HG03342 (cell line): ENCODE measurements at regions not wholly inside any gene's neighbourhood (a gene's known extent, or its start where the extent isn't known, plus 50 kb on each side); places are given as distances from the start of the nearest gene placed in this dataset.

Experiments used
- ATAC-seq: cut with Tn5 transposase; IDR thresholded peaks from one replicate; pipeline ENCODE4 v1.9.1; 2021; ENCODE audit warnings: mild to moderate bottlenecking, moderate library complexity; ENCODE audit not compliant: unreplicated experiment

GRCh38 chr16:80366023-80366422, 174.8 kb upstream of the DYNLRB2 start:
- no peak for ATAC-seq

GRCh38 chr16:80362816-80363215, 178.0 kb upstream of the DYNLRB2 start:
- ATAC-seq: no peak

DNA sequence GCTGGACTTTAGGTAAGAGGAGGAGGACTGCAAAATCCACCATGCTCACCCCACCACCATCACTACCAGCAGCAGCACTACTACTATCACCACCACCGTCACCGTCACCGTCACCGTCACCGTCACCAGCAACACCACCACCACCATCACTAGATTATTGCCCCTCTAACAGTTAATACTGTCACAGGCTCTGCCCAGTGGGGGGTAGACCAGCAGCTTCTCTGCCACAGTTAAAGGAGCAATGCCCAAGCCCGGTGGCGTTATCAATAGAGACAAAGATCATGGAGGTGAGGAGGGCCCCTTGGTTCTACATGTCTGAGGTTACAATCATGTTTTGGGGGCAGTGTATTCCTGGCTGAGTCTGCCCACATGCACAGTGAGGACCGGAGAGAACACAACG, 184.4 kb upstream of the DYNLRB2 start:
- no peak for ATAC-seq

GRCh38 chr16:80355335-80355734, 185.5 kb upstream of the DYNLRB2 start:
- ATAC-seq: no peak

DNA sequence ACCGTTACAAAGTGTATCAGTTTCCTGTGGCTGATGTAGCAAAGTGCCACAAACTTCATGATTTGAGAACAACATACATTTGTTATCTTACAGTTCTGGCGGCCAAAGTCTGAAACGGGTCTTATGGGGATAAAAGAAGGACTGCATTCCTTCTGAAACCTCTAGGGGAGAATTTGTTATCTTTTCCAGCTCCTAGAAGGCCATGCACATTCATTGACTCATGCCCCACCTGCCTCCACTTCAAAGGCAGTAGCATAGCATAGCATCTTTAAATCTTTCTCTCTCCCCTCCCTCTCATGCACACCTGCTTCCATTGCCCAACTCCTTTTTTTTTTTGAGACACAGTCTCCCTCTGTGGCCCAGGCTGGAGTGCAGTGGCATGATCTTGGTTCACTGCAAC, 190.7 kb upstream of the DYNLRB2 start:
- no peak for ATAC-seq

DNA sequence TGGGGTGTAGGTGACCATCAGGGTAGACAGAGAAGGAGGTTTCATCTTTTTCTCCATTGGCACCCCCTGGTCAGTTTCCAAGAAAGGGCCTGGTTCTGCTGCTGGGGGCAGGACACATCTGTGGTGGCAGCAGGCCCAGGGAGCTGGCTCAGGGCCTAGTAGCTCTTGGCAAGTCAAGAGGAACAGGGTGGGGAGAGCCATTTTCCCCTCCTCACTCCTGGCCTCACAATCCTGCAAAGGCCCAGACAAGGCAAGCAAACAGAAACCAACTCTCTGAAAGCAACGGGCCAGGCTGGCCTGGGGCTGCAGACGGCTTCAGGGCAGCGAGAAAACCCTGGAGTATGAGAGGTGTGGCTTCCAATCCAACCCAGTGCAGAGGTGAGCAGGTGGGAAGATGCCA, 192.9 kb upstream of the DYNLRB2 start:
- ATAC-seq: no peak

DNA sequence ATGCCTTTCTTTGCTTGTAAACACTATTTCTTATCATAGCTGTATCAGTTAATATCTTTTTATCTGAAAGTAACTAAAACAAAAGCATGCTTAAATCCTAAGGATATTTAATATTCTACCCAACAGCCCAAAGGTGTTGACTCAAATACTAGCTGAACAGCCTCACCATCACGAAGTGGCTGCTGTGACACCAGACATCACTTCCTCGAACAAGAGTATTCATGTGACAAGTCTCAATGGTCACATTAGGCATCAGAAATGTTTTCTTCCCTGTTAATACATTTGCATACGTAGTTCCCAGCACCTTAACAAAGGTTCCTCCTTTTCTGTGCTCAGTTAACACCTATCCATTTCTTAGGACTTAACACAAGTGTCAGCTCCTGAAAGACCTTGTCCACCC, 193.8 kb upstream of the DYNLRB2 start:
- ATAC-seq: no peak

DNA sequence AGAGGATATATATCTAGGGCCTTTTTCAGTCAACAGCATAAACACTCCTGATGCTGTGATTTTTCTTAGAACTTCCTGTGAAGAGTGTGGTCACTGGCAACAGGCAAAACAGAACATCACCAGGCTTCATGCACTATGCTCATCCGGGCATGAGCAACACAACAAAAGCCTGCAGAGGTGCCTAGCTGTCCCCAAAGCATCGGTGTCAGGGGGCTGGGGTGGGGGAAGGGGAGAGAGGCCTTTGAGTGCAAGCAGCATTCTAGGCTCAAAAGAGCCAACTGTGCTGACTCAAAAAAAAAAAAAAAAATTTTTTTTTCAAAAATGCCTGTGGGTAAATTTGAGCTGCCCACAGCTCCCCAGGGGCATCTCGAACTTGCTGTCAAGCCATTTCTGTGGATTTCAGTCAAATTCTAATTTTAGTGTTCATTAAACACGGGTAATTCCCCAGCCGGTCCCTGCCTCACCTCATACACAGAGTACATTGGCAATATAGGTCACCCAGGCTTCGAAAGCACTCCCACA, 194.6 kb upstream of the DYNLRB2 start:
- ATAC-seq: no peak

DNA sequence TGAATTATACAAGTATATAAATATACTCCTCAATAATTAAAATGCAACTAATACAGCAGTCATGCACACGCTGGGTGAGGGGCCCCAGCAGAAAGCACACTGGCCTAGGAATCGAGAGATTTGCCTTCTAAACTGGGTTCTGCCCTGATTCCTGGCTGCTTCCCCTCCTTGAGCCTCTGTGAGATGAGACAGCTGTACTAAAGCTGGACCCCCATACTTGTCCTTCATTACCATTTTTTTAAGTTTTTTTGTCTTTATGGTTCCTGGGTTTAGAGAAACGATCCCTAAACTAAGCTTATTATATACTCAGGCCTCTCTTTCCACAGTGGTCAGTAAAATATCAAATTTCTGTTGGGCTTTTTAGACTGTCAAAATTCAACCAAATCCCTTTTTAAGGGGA, 195.1 kb upstream of the DYNLRB2 start:
- ATAC-seq: no peak

DNA sequence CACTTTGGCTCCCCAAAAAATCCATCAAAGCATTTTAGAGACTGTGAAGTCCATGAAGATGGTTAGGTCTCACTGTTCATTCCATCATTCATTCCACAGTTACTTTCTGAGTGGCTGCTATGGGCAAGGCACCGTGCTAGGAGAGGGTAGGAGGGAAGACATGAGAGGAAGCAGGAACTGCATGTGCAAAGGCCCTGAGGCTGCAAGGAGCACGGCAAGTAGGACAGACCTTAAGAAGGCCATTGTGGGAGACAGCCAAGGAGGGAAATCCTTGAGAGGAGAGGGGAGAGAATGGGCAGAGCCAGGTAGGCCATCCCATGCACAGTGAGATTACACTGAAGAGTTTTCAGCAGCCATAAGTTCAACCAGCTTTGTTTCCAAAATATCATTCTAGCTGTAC, 196.2 kb upstream of the DYNLRB2 start:
- no peak for ATAC-seq

DNA sequence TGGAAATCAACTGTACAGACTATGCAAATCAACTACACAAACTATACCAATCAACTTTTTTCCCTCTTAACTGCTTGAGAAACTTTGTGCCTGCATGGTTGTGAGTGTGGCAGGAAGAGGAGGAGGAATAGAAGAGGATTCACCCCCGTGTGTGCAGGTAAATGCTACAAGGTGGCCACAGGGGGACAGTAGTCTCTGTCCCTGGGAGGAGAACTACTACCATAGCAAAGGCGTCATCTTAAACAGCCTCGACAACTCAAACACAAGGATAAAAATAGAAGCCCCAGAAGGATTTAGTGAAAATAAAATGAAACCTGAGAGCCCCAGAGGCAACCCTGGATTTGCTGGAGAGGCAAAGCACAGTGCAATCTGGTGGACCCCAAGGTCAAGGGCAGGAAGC, 199.5 kb upstream of the DYNLRB2 start:
- ATAC-seq: no peak

GRCh38 chr16:80337786-80338185, 203.0 kb upstream of the DYNLRB2 start:
- no peak for ATAC-seq

DNA sequence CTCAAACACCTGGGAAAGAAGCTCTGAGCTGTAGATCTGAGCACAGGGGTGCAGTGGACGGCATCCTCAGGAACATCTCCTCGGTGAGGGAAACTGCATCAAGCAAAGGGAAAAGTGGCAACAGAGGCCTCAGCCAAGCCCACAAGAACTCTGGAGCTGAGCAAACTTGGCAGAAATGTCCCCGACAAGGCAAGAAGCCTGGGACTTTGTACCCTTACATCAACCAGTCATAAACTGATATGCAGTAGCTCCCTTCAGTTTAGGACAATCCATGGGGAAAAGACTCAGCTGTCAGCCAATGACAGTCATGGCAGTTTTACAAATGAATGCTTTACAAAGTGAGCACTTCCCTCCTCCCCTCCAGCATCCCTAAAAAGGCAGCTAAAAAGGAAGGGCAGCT, 210.0 kb upstream of the DYNLRB2 start:
- no peak for ATAC-seq

GRCh38 chr16:80330150-80330549, 210.6 kb upstream of the DYNLRB2 start:
- no peak for ATAC-seq

DNA sequence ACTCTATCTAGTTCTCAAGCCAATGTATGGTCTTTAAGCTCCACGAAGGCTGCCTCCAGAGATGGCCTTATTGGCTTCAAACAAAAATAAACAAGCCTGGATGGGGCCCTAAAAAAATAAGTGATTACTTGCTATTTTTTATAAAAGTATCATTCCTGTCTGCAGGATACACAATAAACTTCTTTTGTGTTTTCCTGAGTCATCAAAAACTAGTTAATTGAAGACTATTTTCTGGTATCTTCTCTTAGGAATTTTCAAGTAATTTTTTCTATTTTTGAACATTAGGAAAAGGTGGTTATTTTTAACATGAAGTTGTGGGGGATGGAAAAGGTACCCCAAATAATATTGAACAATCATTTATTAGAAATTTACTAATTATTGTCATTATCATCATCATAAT, 213.1 kb upstream of the DYNLRB2 start:
- no peak for ATAC-seq

DNA sequence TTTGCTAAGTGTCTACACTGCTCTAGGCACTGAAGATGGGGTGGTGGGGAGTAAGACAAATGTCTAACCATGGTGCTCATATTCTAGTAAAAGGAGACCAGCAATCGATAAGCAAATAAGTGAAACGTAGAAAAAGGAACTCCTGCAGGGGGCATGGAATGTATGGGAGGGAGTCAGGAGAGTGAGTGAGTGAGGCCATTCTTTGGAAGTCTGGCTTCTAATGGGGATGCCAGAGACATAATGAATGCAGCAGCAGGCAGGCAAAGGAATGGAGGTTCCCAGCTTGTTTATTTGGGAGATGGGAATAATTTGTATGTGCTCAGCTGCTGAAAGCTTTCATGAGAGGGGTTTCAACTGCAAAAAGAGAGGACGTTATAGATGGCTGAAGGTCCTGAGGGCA, 216.4 kb upstream of the DYNLRB2 start:
- no peak for ATAC-seq

- ATAC-seq: no peak
Observed at GRCh38 chr16:80323808-80324195, 217.0 kb upstream of the DYNLRB2 start.

GRCh38 chr16:80323187-80323807, 217.5 kb upstream of the DYNLRB2 start:
- no peak for ATAC-seq

GRCh38 chr16:80319181-80319580, 221.6 kb upstream of the DYNLRB2 start:
- ATAC-seq: no peak

- ATAC-seq: no peak
Observed at GRCh38 chr16:80318107-80318506, 222.7 kb upstream of the DYNLRB2 start.

DNA sequence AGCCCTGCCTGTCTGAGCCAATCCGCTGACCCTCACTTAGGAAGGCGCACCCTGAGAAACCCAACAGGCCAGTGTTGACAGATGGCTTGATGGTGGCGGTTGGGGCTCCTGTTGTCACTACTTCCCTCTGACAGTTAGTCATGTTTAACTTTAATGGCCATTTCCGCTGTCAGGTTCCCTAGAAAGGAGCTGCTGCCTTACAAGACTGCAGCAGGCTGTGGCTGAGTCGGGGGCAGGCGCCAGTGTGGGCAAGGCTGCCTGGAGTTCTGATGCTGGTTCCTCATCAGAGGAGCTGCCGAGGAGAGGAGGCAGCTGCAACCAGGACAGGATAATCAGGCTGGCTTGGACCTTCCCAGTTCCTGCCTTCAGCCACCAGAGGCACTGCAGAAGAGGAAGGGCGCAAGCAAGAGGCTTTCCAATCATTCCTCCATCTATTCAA, 223.2 kb upstream of the DYNLRB2 start:
- no peak for ATAC-seq

GRCh38 chr16:80317116-80317515, 223.7 kb upstream of the DYNLRB2 start:
- no peak for ATAC-seq

GRCh38 chr16:80314042-80314441, 226.8 kb upstream of the DYNLRB2 start:
- no peak for ATAC-seq
